Thyroid gland (tissue), 4 donors: ENCODE measurements at regions not wholly inside any gene's neighbourhood (a gene's known extent, or its start where the extent isn't known, plus 50 kb on each side); places are given as distances from the start of the nearest gene placed in this dataset. TPM values are rescaled to one million over a fixed set of nuclear protein-coding genes. Genes with fewer than 3 reads are reported as not detected.

ENCODE experiments used
- DNase-seq, 2 donors: peaks; one replicate each; pipeline ENCODE4 v3.0.0-alpha.2; 2019
- H3K27ac ChIP-seq, 3 donors: fragments of 200-600 bp; sonication (generic); 1 replicate in 2 of 3; 2 replicates in 1 of 3; pipeline ENCODE4 v1.5.1; 2016 to 2019; ENCODE audit warnings: mild to moderate bottlenecking in 1 of 3, moderate library complexity in 1 of 3
- H3K27me3 ChIP-seq: fragments of 200-600 bp; sonication (generic); one replicate; pipeline ENCODE4 v1.5.1; 2019
- H3K36me3 ChIP-seq, 2 donors: fragments of 200-600 bp; sonication (generic); one replicate each; pipeline ENCODE4 v1.5.1; 2016 to 2019
- H3K4me1 ChIP-seq, 2 donors: fragments of 200-600 bp; sonication (generic); one replicate each; pipeline ENCODE4 v1.5.1; 2017 to 2019
- H3K4me3 ChIP-seq, 3 donors: fragments of 200-600 bp; sonication (generic); replicated peaks in 1 of 3; 1 replicate in 2 of 3; 2 replicates in 1 of 3; pipeline ENCODE4 v1.5.1; 2016; ENCODE audit warnings: mild to moderate bottlenecking in 1 of 3
- H3K9me3 ChIP-seq: fragments of 200-600 bp; sonication (generic); one replicate; pipeline ENCODE4 v1.5.1; 2017
- POLR2A ChIP-seq, 2 donors: fragments of 450-650 bp; IDR thresholded peaks; one replicate each; pipeline ENCODE4 v1.6.1; 2017; ENCODE audit warnings: antibody characterized with exemption in 2 of 2, mild to moderate bottlenecking in 2 of 2, moderate library complexity in 1 of 2
- WGBS, 2 donors: methylation state at CpG; one replicate each; pipeline ENCODE4 v1.1.5; 2017; 5-methylcytosine and 5-hydroxymethylcytosine counted together
- intact Hi-C: fragments of 100-400 bp; cut with DNase I; formaldehyde crosslinking; loops from one replicate; pipeline ENCODE4 v1.15.1; 2023
- small RNA-seq: library from RNA; depleted of rRNA; stranded (forward); fragments of <200 nt; gene quantifications from one replicate; pipeline ENCODE3, GENCODE V24; 2016
- TF ChIP-seq, protein P1 (sequence below), 6 experiments: fragments of 200-600 bp in 3 of 6; fragments of 450-650 bp in 3 of 6; sonication (generic) in 3 of 6; IDR thresholded peaks; one replicate each; pipeline ENCODE4 v1.5.1; 2016 to 2019; ENCODE audit warnings: antibody characterized with exemption in 6 of 6, mild to moderate bottlenecking in 2 of 6, inconsistent platforms in 1 of 6, moderate library complexity in 1 of 6

DNA sequence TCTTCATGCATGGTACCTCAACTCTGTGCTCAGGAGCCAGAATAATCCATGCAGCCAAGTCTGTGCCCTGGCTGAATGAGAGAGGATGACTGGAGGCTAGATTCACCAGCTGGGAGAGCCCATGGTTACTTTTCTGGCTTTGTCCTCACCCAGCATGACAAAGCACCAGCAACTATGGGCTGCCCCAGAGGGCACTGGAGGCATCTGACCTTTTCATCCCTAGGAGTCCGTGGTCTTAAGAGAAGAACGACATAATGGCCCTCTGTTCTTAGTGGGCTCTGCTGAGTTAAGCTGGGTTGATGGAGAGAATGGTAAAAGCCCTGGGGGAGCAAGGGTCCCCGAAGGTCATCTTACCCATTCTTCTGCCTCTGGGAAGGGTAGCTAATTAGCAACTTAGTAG lies 54.6 kb upstream of the TNP1 start:
- Histone ChIP-seq H3K27ac (no peak overlapping the region), H3K36me3 (no peaks in the 10 kb centered on the region), H3K4me1 (no peaks in the 10 kb centered on the region), H3K27me3 (no peaks in the 10 kb centered on the region), H3K9me3 (no peaks in the 10 kb centered on the region), H3K4me3 (no peak overlapping the region)
- DNase-seq = no peak
- intact Hi-C loops = no loop called here
- TF ChIP-seq POLR2A (IDR thresholded peaks at IDR 0.05) = no peak
- TF ChIP-seq, protein P1, sequence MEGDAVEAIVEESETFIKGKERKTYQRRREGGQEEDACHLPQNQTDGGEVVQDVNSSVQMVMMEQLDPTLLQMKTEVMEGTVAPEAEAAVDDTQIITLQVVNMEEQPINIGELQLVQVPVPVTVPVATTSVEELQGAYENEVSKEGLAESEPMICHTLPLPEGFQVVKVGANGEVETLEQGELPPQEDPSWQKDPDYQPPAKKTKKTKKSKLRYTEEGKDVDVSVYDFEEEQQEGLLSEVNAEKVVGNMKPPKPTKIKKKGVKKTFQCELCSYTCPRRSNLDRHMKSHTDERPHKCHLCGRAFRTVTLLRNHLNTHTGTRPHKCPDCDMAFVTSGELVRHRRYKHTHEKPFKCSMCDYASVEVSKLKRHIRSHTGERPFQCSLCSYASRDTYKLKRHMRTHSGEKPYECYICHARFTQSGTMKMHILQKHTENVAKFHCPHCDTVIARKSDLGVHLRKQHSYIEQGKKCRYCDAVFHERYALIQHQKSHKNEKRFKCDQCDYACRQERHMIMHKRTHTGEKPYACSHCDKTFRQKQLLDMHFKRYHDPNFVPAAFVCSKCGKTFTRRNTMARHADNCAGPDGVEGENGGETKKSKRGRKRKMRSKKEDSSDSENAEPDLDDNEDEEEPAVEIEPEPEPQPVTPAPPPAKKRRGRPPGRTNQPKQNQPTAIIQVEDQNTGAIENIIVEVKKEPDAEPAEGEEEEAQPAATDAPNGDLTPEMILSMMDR (IDR thresholded peaks at IDR 0.05) = no peak
- 78 to 96% methylated on average over 3 of the region's 3 CpGs for WGBS, 2 donors

DNA sequence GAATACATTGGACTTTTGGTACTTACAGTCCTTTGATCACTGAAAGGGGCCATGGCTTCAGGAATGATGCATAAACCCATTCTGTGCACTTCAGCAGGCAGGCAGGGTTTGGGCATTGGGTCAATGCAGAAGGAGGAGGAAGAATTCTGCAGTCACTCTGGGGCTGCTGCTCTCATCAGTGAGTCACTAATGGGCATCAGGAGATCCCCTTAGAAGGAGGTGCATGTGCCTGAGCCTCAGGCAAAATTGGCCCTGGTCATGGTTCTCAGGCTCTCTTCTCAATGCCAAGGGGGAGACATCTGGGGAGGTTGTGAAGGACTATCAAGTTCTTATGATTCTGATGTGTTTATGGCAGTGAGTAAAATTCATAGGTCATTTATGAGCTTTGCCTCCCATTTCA lies 52.0 kb upstream of the TNP1 start:
- Histone ChIP-seq H3K27ac (no peak overlapping the region), H3K4me1 (no peaks in the 10 kb centered on the region), H3K4me3 (no peak overlapping the region), H3K27me3 (no peaks in the 10 kb centered on the region), H3K9me3 (no peaks in the 10 kb centered on the region), H3K36me3 (no peaks in the 10 kb centered on the region)
- intact Hi-C loops = no loop called here
- no peak for TF ChIP-seq POLR2A (IDR thresholded peaks at IDR 0.05)
- TF ChIP-seq, protein P1 (IDR thresholded peaks at IDR 0.05) = no peak
- no peak for DNase-seq

DNA sequence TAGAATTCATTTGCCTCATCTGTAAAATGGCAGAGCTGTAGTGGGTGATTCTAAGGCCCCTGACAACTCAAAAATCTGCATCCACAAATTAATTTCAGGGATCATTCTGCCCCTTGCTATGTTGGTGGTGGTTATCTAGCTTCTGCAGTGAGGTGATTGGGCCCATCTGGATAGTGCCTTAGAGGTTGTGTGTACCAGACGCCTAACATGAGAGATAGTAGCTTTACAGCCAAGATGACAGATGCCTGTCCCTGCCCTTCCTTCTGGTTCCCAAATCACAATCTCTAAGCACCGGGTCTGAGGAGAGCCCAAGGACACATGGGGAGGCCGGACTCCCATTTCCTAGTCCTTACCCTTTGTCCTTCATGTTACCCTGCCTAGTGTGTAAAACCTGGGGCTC lies 51.1 kb upstream of the TNP1 start:
- no peak overlapping the region for H3K27ac ChIP-seq
- no peaks in the 10 kb centered on the region for H3K27me3 ChIP-seq
- 92 to 95% methylated on average over 3 of the region's 3 CpGs for WGBS, 2 donors
- H3K36me3 ChIP-seq = no peaks in the 10 kb centered on the region
- no peak for TF ChIP-seq POLR2A (IDR thresholded peaks at IDR 0.05)
- TF ChIP-seq, protein P1 (IDR thresholded peaks at IDR 0.05) = no peak
- no peaks in the 10 kb centered on the region for H3K4me1 ChIP-seq
- intact Hi-C loops = no loop called here
- no peak for DNase-seq
- no peaks in the 10 kb centered on the region for H3K9me3 ChIP-seq
- no peak overlapping the region for H3K4me3 ChIP-seq

DNA sequence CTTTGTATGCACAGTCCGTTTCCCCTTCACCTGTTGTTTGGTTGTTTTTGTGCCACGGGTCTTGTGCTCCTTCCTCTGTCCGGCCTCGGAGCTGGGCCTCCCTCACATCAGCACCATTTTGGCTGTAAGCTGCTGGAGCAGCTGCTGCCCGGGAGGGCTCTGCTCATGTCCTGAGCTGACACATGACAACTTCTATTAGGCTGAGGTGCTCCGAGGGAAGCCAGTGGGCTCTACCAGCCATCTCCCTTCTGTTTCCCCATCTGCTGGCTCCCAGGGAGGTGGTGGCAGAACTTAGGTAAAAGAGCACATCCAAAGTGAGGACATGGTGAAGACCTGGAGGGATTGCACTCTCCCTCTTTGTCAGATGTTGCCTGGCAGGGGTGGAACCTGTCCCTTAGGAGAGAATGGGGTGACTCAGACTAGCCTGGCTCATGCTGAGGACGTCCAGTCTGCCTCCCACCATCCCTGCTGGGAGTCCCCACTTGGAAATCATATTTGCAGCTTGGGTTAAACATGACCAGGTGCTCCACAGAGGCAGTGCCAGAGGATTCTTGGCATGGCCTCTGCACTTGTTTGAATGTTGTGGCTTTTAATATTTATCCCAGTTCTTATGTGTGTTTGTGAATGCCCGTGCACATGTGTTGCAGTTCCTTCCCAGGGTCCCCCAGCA lies 49.8 kb upstream of the TNP1 start:
- TF ChIP-seq POLR2A (IDR thresholded peaks at IDR 0.05) = no peak
- TF ChIP-seq, protein P1 (IDR thresholded peaks at IDR 0.05) = no peak
- no peak for DNase-seq
- no peaks in the 10 kb centered on the region for H3K27me3 ChIP-seq
- no peaks in the 10 kb centered on the region for H3K36me3 ChIP-seq
- no peak overlapping the region for H3K27ac ChIP-seq
- 78 to 89% methylated on average over 4 to 8 of the region's 8 CpGs for WGBS, 2 donors
- H3K4me1 ChIP-seq = no peaks in the 10 kb centered on the region
- no peak overlapping the region for H3K4me3 ChIP-seq
- H3K9me3 ChIP-seq = no peaks in the 10 kb centered on the region
- intact Hi-C loops = no loop called here

Small RNA genes in the stretch of these regions (small RNA-seq; reads per million reads assigned to genes)
- gene RF01983 = not detected
